IPS DF 19.7 (cell line): ENCODE measurements at regions not wholly inside any gene's neighbourhood (a gene's known extent, or its start where the extent isn't known, plus 50 kb on each side); places are given as distances from the start of the nearest gene placed in this dataset.

ENCODE experiments used
- DNase-seq: peaks from one replicate; pipeline ENCODE4 v3.0.0-alpha.2; 2013; ENCODE audit warnings: low read depth, low spot score

- DNase-seq: no peak
These were observed 285.5 kb downstream of the HACE1 start for GRCh38 chr6:104574135-104574750.

DNA sequence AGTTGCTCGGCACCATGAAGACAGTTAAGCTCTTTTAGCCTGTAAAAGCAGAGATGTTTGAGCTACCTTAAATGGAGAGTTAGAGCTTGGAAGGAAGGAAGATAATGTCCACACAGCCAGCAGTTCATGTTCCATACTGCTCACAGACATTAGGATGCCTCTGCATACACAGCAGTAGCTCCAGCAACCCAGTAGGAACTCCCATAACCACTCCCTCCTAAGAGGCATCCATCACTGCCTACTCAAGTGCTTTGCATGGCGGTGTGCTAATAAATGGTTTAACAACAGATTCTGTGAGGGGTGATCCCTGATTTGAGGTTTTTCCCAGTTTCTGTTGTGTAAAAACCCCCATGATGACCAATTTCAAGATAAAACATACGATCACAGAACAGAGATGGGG lies 286.4 kb downstream of the HACE1 start:
- no peak for DNase-seq

DNA sequence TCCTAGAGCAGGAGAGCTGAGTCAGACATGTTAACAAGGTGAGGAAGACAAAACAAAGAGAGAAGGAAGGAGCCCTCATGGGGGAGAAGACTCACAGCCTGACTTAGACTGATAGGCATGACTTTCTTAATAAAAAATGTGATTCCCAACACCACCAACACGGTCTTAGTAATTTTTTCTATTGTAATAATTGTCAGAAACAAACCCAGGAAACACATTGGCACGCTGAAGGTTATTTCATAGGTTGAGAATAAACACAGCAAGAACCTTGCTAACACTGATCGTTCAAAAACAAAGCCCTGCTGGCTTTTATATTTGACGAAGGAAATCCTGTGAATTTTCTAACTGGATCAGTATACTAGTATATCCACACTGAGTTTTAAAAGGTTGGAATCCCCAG lies 286.8 kb downstream of the HACE1 start:
- DNase-seq: no peak

- no peak for DNase-seq
These were observed 293.3 kb downstream of the HACE1 start for GRCh38 chr6:104566411-104566810.

DNA sequence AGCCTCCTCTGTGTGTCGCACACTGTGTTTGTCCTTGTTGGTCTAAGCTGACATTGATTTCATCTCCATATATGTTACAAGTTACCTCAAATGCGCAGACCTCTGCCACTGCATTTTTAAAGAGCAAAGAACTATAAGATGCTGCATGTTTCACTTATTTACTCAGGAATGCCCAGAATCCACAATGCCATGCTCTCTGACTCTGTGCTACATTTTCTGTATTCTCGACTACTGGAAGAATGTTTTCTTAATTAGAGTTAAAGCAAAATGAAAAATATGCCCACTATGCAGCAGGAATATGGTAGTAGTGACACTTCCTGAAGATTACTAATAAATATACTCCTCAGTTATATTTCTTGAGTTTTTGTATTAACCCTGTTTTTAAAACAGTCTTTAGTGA lies 296.4 kb downstream of the HACE1 start:
- no peak for DNase-seq

DNA sequence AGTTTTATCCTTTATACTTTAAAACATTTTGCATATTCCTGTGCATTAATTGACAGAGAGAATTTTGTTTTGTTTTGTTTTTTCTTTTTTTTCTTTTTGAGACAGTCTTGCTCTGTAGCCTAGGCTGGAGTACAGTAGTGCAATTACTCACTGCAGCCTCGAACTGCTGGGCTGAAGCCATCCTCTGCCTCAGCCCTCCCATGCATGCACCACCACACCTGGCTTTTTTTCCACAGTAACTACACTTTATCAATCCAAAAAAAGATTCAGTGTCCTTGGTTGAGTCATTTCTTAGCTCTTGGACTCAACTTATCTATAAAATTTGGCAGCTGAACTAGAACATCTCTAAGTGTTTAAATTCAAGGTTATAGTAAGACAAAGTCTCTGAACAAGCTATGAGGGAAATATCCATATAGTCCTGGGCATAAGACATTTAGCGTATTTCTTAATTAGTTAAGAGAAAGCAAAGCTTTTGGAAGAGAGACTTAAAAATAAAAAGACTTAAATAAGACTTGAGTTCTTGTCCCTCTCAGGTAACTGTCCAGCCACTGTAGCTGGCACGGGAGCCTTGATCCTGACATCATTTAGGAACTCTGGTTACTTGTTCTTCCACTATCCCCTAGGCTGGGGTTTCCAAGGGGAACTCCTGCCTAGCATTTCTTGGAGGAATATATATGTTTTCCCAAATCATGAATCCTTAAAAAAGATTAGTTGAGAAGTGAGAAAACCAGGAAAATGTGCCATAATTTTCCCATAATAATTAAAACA lies 300.1 kb downstream of the HACE1 start:
- no peak for DNase-seq

DNA sequence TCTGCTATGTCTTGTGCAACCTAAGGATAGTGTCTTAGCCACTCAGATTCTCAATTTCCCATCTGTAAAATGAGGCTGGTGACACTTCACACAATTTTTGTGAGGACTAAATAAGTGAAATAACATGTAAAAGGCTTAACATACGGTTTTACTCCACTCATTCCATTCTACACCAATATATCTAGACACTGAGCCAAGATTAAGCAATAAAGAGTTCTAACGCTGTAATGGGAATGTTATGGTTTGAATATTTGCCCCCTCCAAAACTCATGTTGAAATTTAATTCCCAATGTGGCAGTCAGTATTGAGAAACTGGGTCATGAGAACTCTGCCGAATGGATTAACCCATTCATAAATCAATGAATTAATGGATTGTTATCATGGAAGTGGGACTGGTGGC lies 301.0 kb downstream of the HACE1 start:
- no peak for DNase-seq

- no peak for DNase-seq
These were observed 311.4 kb downstream of the HACE1 start for GRCh38 chr6:104548297-104548696.

GRCh38 chr6:104541411-104541810 lies 318.3 kb downstream of the HACE1 start:
- no peak for DNase-seq

GRCh38 chr6:104540743-104541142 lies 319.0 kb downstream of the HACE1 start:
- no peak for DNase-seq

- DNase-seq: no peak
These were observed 320.5 kb downstream of the HACE1 start for GRCh38 chr6:104539173-104539572.

DNA sequence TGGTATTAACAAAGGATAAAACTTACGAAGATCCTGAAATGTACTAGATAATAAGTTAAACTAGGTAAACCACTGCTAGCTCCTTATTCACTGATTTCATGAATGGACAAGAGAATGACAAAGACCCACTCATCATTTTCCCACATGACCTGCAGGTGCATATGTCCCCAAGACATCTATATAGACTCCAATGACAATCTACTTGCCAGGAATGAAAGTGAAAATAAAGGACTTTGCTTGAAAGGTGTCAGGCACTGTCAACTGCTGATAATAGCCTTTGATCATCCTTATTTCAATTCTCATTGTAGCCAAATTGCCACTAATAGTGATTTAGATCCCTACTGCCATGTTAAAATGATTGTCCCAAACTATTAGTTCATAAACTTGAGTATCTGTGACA lies 321.8 kb downstream of the HACE1 start:
- DNase-seq: no peak

GRCh38 chr6:104537180-104537579 lies 322.5 kb downstream of the HACE1 start:
- DNase-seq: no peak

- DNase-seq: no peak
These were observed 327.3 kb downstream of the HACE1 start for GRCh38 chr6:104532462-104532861.

GRCh38 chr6:104531646-104532045 lies 328.1 kb downstream of the HACE1 start:
- no peak for DNase-seq

- DNase-seq: peak; percentile 12
These were observed 331.8 kb downstream of the HACE1 start for GRCh38 chr6:104527761-104528415.

DNA sequence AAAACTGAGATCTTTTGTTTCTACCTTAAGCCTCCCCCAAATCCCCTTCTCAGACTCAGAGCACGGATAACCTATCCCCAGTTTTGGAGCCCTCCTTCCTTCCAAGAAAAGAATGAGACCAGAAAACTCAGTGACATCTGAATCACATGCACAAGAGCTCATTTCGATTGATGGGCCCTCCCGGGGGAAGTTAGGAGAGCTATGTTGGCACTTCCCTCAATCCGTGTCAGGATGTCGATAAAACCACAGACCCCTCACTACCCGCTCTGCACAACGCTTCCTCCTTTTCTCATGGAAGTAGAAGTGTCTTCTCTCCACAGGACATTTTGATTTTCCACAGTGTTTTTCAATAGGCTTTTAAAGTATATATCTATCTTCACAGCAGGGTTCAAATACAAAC lies 332.4 kb downstream of the HACE1 start:
- no peak for DNase-seq

- DNase-seq: no peak
These were observed 333.3 kb downstream of the HACE1 start for GRCh38 chr6:104526376-104526775.

- DNase-seq: peak; percentile 17
These were observed 333.9 kb downstream of the HACE1 start for GRCh38 chr6:104525677-104526322.

GRCh38 chr6:104522533-104522932 lies 337.2 kb downstream of the HACE1 start:
- no peak for DNase-seq

DNA sequence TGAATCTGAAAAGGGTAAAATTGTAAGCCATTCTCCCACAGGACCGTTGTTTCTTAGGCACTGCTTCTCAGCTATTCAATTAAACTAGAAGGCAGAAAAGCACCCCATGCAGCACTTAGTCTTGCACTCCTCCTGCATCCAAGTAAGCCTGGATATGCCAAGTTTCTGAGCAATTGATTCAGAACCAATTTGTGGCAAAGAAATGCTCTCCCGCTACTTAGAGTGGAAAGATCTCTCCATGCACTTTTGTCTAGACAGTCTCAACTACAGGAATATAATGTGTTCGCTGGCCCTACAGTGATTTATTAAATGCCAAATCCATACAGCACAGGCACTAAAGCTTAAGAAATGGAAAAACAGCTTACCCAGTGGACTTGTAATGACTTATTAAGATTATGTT lies 338.5 kb downstream of the HACE1 start:
- DNase-seq: no peak

- no peak for DNase-seq
These were observed 340.2 kb downstream of the HACE1 start for GRCh38 chr6:104519566-104519965.
